ENCODE measurements at regions not wholly inside any gene's neighbourhood (a gene's known extent, or its start where the extent isn't known, plus 50 kb on each side); places are given as distances from the start of the nearest gene placed in this dataset.

- DNase-seq (ENCODE audit: low read depth in 3 of 3), result no peak
Observed at GRCh38 chr13:73465617-73465971, 406.8 kb downstream of the KLF5 start.

- DNase-seq (ENCODE audit: low read depth in 3 of 3), result no peak
Observed at GRCh38 chr13:73464758-73465616, 406.2 kb downstream of the KLF5 start.

- DNase-seq (ENCODE audit: low read depth in 3 of 3), result no peak
Observed at GRCh38 chr13:73462241-73462640, 403.4 kb downstream of the KLF5 start.

GRCh38 chr13:73451221-73452029 lies 392.6 kb downstream of the KLF5 start:
- no peak for DNase-seq (ENCODE audit: low read depth in 3 of 3)

- no peak for DNase-seq (ENCODE audit: low read depth in 3 of 3)
Observed at GRCh38 chr13:73450583-73450982, 391.8 kb downstream of the KLF5 start.

- no peak for DNase-seq (ENCODE audit: low read depth in 3 of 3)
Observed at GRCh38 chr13:73449252-73449651, 390.4 kb downstream of the KLF5 start.

- no peak for DNase-seq (ENCODE audit: low read depth in 3 of 3)
Observed at GRCh38 chr13:73440296-73440895, 381.6 kb downstream of the KLF5 start.

GRCh38 chr13:73433890-73434289 lies 375.1 kb downstream of the KLF5 start:
- no peak for DNase-seq (ENCODE audit: low read depth in 3 of 3)

GRCh38 chr13:73433458-73433857 lies 374.7 kb downstream of the KLF5 start:
- no peak for DNase-seq (ENCODE audit: low read depth in 3 of 3)

GRCh38 chr13:73429701-73430100 lies 370.9 kb downstream of the KLF5 start:
- DNase-seq (ENCODE audit: low read depth in 3 of 3), result no peak

- DNase-seq (ENCODE audit: low read depth in 3 of 3), result no peak
Observed at GRCh38 chr13:73428706-73429105, 369.9 kb downstream of the KLF5 start.

- no peak for DNase-seq (ENCODE audit: low read depth in 3 of 3)
Observed at GRCh38 chr13:73428137-73428536, 369.3 kb downstream of the KLF5 start.

GRCh38 chr13:73422973-73423372 lies 364.2 kb downstream of the KLF5 start:
- no peak for DNase-seq (ENCODE audit: low read depth in 3 of 3)

- DNase-seq (ENCODE audit: low read depth in 3 of 3), result peak in 1 of 3 experiments; percentile 24
Observed at GRCh38 chr13:73421310-73421912, 362.6 kb downstream of the KLF5 start.

- DNase-seq (ENCODE audit: low read depth in 3 of 3), result no peak
Observed at GRCh38 chr13:73419186-73419585, 360.4 kb downstream of the KLF5 start.

GRCh38 chr13:73417012-73417615 lies 358.3 kb downstream of the KLF5 start:
- no peak for DNase-seq (ENCODE audit: low read depth in 3 of 3)

- no peak for DNase-seq (ENCODE audit: low read depth in 3 of 3)
Observed at GRCh38 chr13:73416093-73416492, 357.3 kb downstream of the KLF5 start.

- DNase-seq (ENCODE audit: low read depth in 3 of 3), result no peak
Observed at GRCh38 chr13:73413656-73414055, 354.9 kb downstream of the KLF5 start.

GRCh38 chr13:73412933-73413332 lies 354.1 kb downstream of the KLF5 start:
- no peak for DNase-seq (ENCODE audit: low read depth in 3 of 3)

GRCh38 chr13:73411067-73411809 lies 352.4 kb downstream of the KLF5 start:
- no peak for DNase-seq (ENCODE audit: low read depth in 3 of 3)

- no peak for DNase-seq (ENCODE audit: low read depth in 3 of 3)
Observed at GRCh38 chr13:73406454-73406853, 347.6 kb downstream of the KLF5 start.

Data from stimulated activated CD4-positive, alpha-beta T cell treated with anti-CD3 and anti-CD28 coated beads, TNF-alpha, amount 100 ng/mL, for 24 hours (primary cell).